Mesenchymal stem cell (in vitro differentiated cells and primary cell): ENCODE measurements at regions not wholly inside any gene's neighbourhood (a gene's known extent, or its start where the extent isn't known, plus 50 kb on each side); places are given as distances from the start of the nearest gene placed in this dataset.

Source experiments
- DNase-seq: peaks from one replicate; pipeline ENCODE4 v3.0.0-alpha.2; 2013
- H2AFZ ChIP-seq: one replicate; pipeline ENCODE4 v1.6.1; 2013; ENCODE audit warnings: low read depth, mild to moderate bottlenecking, control low read depth, inconsistent platforms, low read length, moderate library complexity
- H2AK5ac ChIP-seq: 2 replicates; pipeline ENCODE4 v1.6.1; 2013; ENCODE audit warnings: low read length, moderate library complexity, mild to moderate bottlenecking, inconsistent platforms; ENCODE audit not compliant: severe bottlenecking
- H2BK120ac ChIP-seq: one replicate; pipeline ENCODE4 v1.6.1; 2013; ENCODE audit warnings: low read depth, mild to moderate bottlenecking, inconsistent platforms, low read length, moderate library complexity
- H2BK12ac ChIP-seq, 2 experiments: one replicate each; pipeline ENCODE4 v1.6.1; 2013; ENCODE audit warnings: inconsistent platforms in 2 of 2, low read length in 2 of 2, mild to moderate bottlenecking in 2 of 2, moderate library complexity in 2 of 2, control low read depth in 1 of 2
- H2BK15ac ChIP-seq: one replicate; pipeline ENCODE4 v1.6.1; 2013; ENCODE audit warnings: mild to moderate bottlenecking, low read depth, inconsistent platforms; ENCODE audit not compliant: poor library complexity, severe bottlenecking
- H2BK5ac ChIP-seq: 2 replicates; pipeline ENCODE4 v1.6.1; 2013; ENCODE audit warnings: low read depth, mild to moderate bottlenecking, low read length, control low read depth, inconsistent platforms; ENCODE audit not compliant: poor library complexity, severe bottlenecking
- H3K14ac ChIP-seq, 2 experiments: one replicate each; pipeline ENCODE4 v1.6.1; 2013; ENCODE audit warnings: inconsistent platforms in 2 of 2, low read length in 2 of 2, control low read depth in 1 of 2, mild to moderate bottlenecking in 1 of 2, moderate library complexity in 1 of 2
- H3K18ac ChIP-seq, 2 experiments: one replicate each; pipeline ENCODE4 v1.6.1; 2013; ENCODE audit warnings: inconsistent platforms in 2 of 2, low read length in 2 of 2, control low read depth in 1 of 2, low read depth in 1 of 2, mild to moderate bottlenecking in 1 of 2
- H3K23ac ChIP-seq, 2 experiments: one replicate each; pipeline ENCODE4 v1.6.1; 2013; ENCODE audit warnings: inconsistent platforms in 2 of 2, low read length in 2 of 2, mild to moderate bottlenecking in 2 of 2, moderate library complexity in 2 of 2, control low read depth in 1 of 2
- H3K27ac ChIP-seq: 2 replicates; pipeline ENCODE4 v1.5.1; 2013; ENCODE audit warnings: mild to moderate bottlenecking, moderate library complexity, low read length, control low read depth, inconsistent platforms; ENCODE audit not compliant: poor library complexity, severe bottlenecking
- H3K27me3 ChIP-seq, 2 experiments: 2 replicates each; pipeline versions ENCODE4 v1.6.1 to v1.7.0; 2013; ENCODE audit warnings: low read length in 2 of 2, mild to moderate bottlenecking in 2 of 2, moderate library complexity in 2 of 2, control low read depth in 1 of 2, inconsistent platforms in 1 of 2; ENCODE audit not compliant: control insufficient read depth in 1 of 2, insufficient read depth in 1 of 2
- H3K36me3 ChIP-seq, 2 experiments: 2 replicates each; pipeline versions ENCODE4 v1.6.1 to v1.7.0; 2013; ENCODE audit warnings: low read length in 2 of 2, control low read depth in 1 of 2, inconsistent platforms in 1 of 2, low read depth in 1 of 2, mild to moderate bottlenecking in 1 of 2; ENCODE audit not compliant: insufficient read depth in 2 of 2, control insufficient read depth in 1 of 2
- H3K4ac ChIP-seq, 2 experiments: one replicate each; pipeline ENCODE4 v1.6.1; 2013; ENCODE audit warnings: inconsistent platforms in 2 of 2, low read length in 2 of 2, mild to moderate bottlenecking in 2 of 2, moderate library complexity in 2 of 2, control low read depth in 1 of 2, low read depth in 1 of 2
- H3K4me1 ChIP-seq: 2 replicates; pipeline ENCODE4 v1.6.1; 2013; ENCODE audit warnings: low read depth, low read length, control low read depth; ENCODE audit not compliant: control insufficient read depth, insufficient read depth
- H3K4me2 ChIP-seq: 2 replicates; pipeline ENCODE4 v1.6.1; 2013; ENCODE audit warnings: low read length, mild to moderate bottlenecking, inconsistent platforms; ENCODE audit not compliant: poor library complexity, severe bottlenecking
- H3K4me3 ChIP-seq, 2 experiments: 2 replicates each; pipeline versions ENCODE4 v1.5.1 to v1.7.0; 2013; ENCODE audit warnings: low read length in 2 of 2, mild to moderate bottlenecking in 2 of 2, control low read depth in 1 of 2, low read depth in 1 of 2; ENCODE audit not compliant: insufficient read depth in 1 of 2
- H3K79me1 ChIP-seq: replicated peaks from 2 replicates; pipeline ENCODE4 v1.6.1; 2013; ENCODE audit warnings: mild to moderate bottlenecking, control low read depth, low read length, inconsistent platforms; ENCODE audit not compliant: poor library complexity, severe bottlenecking
- H3K9ac ChIP-seq: 2 replicates; pipeline ENCODE4 v1.7.0; 2013; ENCODE audit warnings: mild to moderate bottlenecking, low read length, moderate library complexity
- H3K9me3 ChIP-seq: 2 replicates; pipeline ENCODE4 v1.7.0; 2013; ENCODE audit warnings: mild to moderate bottlenecking, low read length; ENCODE audit not compliant: control insufficient read depth
- H4K8ac ChIP-seq: one replicate; pipeline ENCODE4 v1.6.1; 2013; ENCODE audit warnings: inconsistent platforms, mild to moderate bottlenecking, low read length, moderate library complexity
- H4K91ac ChIP-seq: one replicate; pipeline ENCODE4 v1.6.1; 2013; ENCODE audit warnings: mild to moderate bottlenecking, low read length, inconsistent platforms
- WGBS: methylation state at CpG from one replicate; pipeline ENCODE4 v1.1.7; 2013; ENCODE audit warnings: mixed read lengths; 5-methylcytosine and 5-hydroxymethylcytosine counted together

- H3K27me3 ChIP-seq = no peaks in the 10 kb centered on the region
- no peak overlapping the region for H2BK12ac ChIP-seq
- no peaks in the 10 kb centered on the region for H3K9me3 ChIP-seq
- no peak overlapping the region for H3K9ac ChIP-seq
- H2BK120ac ChIP-seq = no peak overlapping the region
- WGBS = 82% methylated on average over 4 of the region's 4 CpGs
- H2BK5ac ChIP-seq = no peak overlapping the region
- H3K4ac ChIP-seq = no peak overlapping the region
- no peak overlapping the region for H3K4me2 ChIP-seq
- no peak overlapping the region for H3K4me3 ChIP-seq
- H3K14ac ChIP-seq = no peak overlapping the region
- no peak overlapping the region for H3K18ac ChIP-seq
- no peak overlapping the region for H2AFZ ChIP-seq
- no peak overlapping the region for H4K91ac ChIP-seq
- H2BK15ac ChIP-seq = no peak overlapping the region
- no peak overlapping the region for H3K27ac ChIP-seq
- no peaks in the 10 kb centered on the region for H3K36me3 ChIP-seq
- H3K23ac ChIP-seq = no peak overlapping the region
- H2AK5ac ChIP-seq = no peak overlapping the region
- DNase-seq = no peak
- no peak overlapping the region for H4K8ac ChIP-seq
- H3K4me1 ChIP-seq = no peaks in the 10 kb centered on the region
- no peaks in the 10 kb centered on the region for H3K79me1 ChIP-seq
Observed at GRCh38 chr3:168951368-168951767, 712.1 kb downstream of the MECOM start.

- Histone ChIP-seq H3K4me1 (no peaks in the 10 kb centered on the region), H2AK5ac (no peak overlapping the region), H3K14ac (no peak overlapping the region), H3K4me3 (no peak overlapping the region), H2BK5ac (no peak overlapping the region), H3K9ac (no peak overlapping the region), H3K27ac (no peak overlapping the region), H2BK15ac (no peak overlapping the region), H2BK12ac (no peak overlapping the region), H4K8ac (no peak overlapping the region), H4K91ac (no peak overlapping the region), H3K4ac (no peak overlapping the region), H2BK120ac (no peak overlapping the region), H3K27me3 (no peaks in the 10 kb centered on the region), H3K23ac (no peak overlapping the region), H3K4me2 (no peak overlapping the region), H2AFZ (no peak overlapping the region), H3K18ac (no peak overlapping the region), H3K36me3 (no peaks in the 10 kb centered on the region), H3K9me3 (no peaks in the 10 kb centered on the region), H3K79me1 (no peaks in the 10 kb centered on the region)
- DNase-seq = no peak
- 83% methylated on average over 1 of the region's 1 CpG for WGBS
Observed at GRCh38 chr3:168950622-168951021, 712.9 kb downstream of the MECOM start.

GRCh38 chr3:168939651-168940238 is 723.8 kb downstream of the MECOM start:
- Histone ChIP-seq H3K79me1 (no peaks in the 10 kb centered on the region), H3K4me2 (no peak overlapping the region), H3K27me3 (no peaks in the 10 kb centered on the region), H2BK15ac (no peak overlapping the region), H2BK120ac (no peak overlapping the region), H3K18ac (no peak overlapping the region), H3K9ac (no peak overlapping the region), H3K23ac (no peak overlapping the region), H3K9me3 (peaks cover 16% of the 10 kb centered on the region), H3K4me3 (no peak overlapping the region), H3K4ac (no peak overlapping the region), H2BK12ac (no peak overlapping the region), H4K91ac (no peak overlapping the region), H2BK5ac (no peak overlapping the region), H3K4me1 (no peaks in the 10 kb centered on the region), H2AK5ac (no peak overlapping the region), H3K27ac (no peak overlapping the region), H4K8ac (no peak overlapping the region), H3K36me3 (no peaks in the 10 kb centered on the region), H2AFZ (no peak overlapping the region), H3K14ac (no peak overlapping the region)
- WGBS = no CpG with 5 or more reads among the region's 1 CpG
- no peak for DNase-seq

- H3K27me3 ChIP-seq = no peaks in the 10 kb centered on the region
- 65% methylated on average over 3 of the region's 5 CpGs for WGBS
Observed at GRCh38 chr3:168933614-168934013, 729.9 kb downstream of the MECOM start.

More at GRCh38 chr3:168933614-168934013, 729.9 kb downstream of the MECOM start:
- no peak overlapping the region for H3K27ac ChIP-seq
- no peak overlapping the region for H2BK5ac ChIP-seq
- no peak overlapping the region for H3K23ac ChIP-seq
- H3K4me2 ChIP-seq = no peak overlapping the region
- H2BK15ac ChIP-seq = no peak overlapping the region
- H3K4ac ChIP-seq = no peak overlapping the region
- no peak overlapping the region for H3K18ac ChIP-seq
- no peak for DNase-seq
- no peaks in the 10 kb centered on the region for H3K36me3 ChIP-seq
- H2AFZ ChIP-seq = no peak overlapping the region
- no peak overlapping the region for H3K14ac ChIP-seq
- peaks cover 28% of the 10 kb centered on the region for H3K9me3 ChIP-seq
- no peak overlapping the region for H3K4me3 ChIP-seq
- no peaks in the 10 kb centered on the region for H3K4me1 ChIP-seq
- H4K91ac ChIP-seq = no peak overlapping the region
- no peak overlapping the region for H2AK5ac ChIP-seq
- no peak overlapping the region for H2BK120ac ChIP-seq
- H3K9ac ChIP-seq = no peak overlapping the region
- no peaks in the 10 kb centered on the region for H3K79me1 ChIP-seq
- no peak overlapping the region for H4K8ac ChIP-seq
- H2BK12ac ChIP-seq = no peak overlapping the region
